HG02943 (cell line): ENCODE measurements at regions not wholly inside any gene's neighbourhood (a gene's known extent, or its start where the extent isn't known, plus 50 kb on each side); places are given as distances from the start of the nearest gene placed in this dataset.

Experiments used
- ATAC-seq: cut with Tn5 transposase; IDR thresholded peaks from one replicate; pipeline ENCODE4 v1.9.1; 2021; ENCODE audit warnings: mild to moderate bottlenecking, low read depth, moderate library complexity; ENCODE audit not compliant: unreplicated experiment

- no peak for ATAC-seq
Observed at GRCh38 chr12:77630790-77631445, 199.8 kb upstream of the NAV3 start.

GRCh38 chr12:77630344-77630743 lies 200.3 kb upstream of the NAV3 start:
- no peak for ATAC-seq

- ATAC-seq, result no peak
Observed at GRCh38 chr12:77629141-77629540, 201.6 kb upstream of the NAV3 start.

GRCh38 chr12:77625441-77625840 lies 205.3 kb upstream of the NAV3 start:
- no peak for ATAC-seq

- no peak for ATAC-seq
Observed at GRCh38 chr12:77619425-77619824, 211.3 kb upstream of the NAV3 start.

DNA sequence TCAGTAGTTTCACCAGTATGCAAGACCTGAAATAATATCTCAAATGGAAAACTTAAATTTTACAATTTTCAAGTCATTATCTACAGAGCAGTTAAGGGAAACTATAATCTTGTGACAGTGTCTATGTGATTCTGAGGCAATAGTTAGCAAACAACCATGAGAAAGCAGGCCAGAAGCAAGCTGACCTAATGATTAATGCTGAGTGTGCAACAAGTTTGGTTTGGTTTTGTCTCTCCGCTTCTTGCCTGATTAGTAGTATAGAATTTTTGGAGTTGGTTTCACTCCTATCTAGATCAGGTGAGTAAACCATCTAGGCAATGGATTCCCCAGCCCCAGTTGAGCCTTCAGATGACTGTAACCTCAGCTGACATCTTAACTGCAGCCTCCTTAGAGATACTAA lies 212.9 kb upstream of the NAV3 start:
- no peak for ATAC-seq

GRCh38 chr12:77615332-77615731 lies 215.4 kb upstream of the NAV3 start:
- no peak for ATAC-seq

GRCh38 chr12:77613411-77613810 lies 217.3 kb upstream of the NAV3 start:
- ATAC-seq, result no peak

GRCh38 chr12:77610446-77610845 lies 220.2 kb upstream of the NAV3 start:
- ATAC-seq, result no peak

DNA sequence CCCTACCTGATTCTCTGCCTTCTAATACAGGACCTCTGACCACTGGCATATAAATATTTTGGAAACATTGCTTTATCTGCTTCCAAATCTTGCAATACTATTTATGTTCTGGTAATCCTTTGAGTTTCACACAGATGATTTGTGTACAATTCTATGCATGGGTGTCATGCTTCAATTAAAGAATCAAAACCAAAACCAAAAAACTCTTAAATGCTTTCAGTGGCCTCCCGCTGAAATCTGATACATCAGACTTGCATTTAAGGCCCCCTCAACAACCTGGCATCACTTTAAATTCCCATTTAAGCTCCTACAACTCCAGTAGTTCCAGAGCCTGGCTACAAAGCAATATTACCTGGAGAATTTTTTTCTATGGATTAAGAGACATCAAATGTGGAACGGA lies 221.7 kb upstream of the NAV3 start:
- no peak for ATAC-seq

- no peak for ATAC-seq
Observed at GRCh38 chr12:77608271-77608824, 222.3 kb upstream of the NAV3 start.

DNA sequence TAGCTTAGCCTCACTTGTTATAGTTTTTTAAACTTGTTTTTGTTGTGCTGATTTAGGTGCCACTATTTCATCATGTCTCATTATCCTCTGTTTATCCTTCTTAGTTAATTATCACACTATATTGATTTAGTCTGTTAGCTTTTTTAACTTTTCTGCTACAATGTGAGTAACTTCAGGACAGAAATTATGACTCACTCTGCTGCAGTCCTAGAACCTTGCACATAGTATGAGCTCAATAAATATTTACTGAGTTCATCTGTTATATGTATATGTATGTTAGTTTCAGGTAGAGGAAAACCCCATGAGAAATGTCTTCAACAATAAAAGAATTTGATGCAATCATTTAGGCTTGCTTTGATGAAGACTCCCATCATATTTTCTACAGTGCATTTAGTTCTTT lies 224.3 kb upstream of the NAV3 start:
- ATAC-seq, result peak; percentile 53

DNA sequence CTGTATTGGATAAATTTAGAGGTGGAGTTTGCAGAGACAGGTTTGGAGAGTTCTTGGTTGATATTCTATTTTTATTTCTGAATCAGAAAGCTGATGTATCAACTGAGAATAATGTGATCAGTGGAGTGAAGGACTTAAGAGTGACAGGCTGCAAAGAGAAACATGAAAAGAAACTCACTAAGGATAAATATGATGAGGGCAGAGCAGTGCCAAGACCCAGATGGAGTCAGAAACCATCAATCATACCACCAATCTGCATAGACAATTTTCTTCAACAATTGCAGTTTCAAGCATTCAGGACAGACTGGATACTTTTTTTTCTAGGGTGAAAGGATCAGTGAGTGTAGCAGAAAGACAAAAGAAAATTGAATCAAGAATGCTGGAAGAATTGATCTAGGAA lies 226.7 kb upstream of the NAV3 start:
- no peak for ATAC-seq

DNA sequence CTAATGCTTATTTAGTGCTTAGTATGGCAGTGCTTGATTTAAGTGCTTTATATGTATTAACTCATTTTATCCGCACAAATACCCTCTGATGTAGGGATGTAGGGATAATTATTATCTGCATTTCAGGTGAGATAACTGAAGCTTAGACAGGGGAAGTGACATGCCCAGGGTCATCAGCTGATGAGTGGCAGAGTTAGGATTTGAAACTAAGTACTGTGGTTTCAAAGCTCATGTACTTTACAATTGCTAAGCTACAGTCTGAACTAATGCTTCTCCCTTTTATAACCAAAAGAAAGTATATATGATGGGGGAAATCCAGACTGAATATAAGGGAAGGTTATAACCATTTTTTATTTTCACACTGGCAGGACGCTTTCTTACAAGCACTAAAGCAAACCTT lies 229.6 kb upstream of the NAV3 start:
- ATAC-seq, result peak; percentile 46

DNA sequence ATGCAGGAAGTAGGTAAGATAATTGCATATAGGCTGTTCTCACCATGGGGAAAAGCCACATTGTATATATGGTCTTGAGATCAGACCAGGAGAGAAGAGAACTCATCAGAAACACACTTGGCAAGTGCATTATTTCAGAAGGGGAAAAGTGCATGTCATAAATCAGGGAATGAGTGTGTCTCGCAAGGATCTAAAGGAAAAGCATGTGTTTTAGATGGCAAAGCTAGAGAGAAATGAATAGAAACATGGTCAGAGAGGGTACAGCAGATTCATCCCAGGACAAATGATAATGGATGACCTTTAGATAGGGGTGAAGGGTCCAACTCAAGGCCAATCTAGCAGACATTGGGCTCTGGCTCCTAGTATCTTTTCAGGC lies 230.2 kb upstream of the NAV3 start:
- no peak for ATAC-seq

GRCh38 chr12:77599782-77600467 lies 230.8 kb upstream of the NAV3 start:
- peak; percentile 87 for ATAC-seq

GRCh38 chr12:77594366-77594765 lies 236.3 kb upstream of the NAV3 start:
- no peak for ATAC-seq

DNA sequence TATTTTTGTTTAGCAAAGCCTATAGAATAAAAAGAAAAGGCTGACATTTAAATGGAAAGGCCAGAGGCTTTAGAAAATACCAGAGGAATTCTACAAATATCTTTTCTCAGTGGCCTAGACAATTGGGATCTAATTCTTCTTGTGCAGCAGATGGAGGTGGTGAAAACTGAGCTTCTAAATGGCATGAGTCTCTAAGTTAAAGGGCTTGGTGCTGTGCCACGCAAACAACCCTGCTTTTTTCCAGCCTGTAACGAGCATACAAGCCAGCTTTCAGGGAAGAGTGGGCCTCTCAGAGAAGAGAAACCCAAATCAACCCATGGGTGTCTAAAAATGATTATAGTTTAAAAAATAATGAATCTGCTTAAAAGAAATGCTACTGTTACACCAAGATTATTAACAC lies 237.9 kb upstream of the NAV3 start:
- ATAC-seq, result no peak

- ATAC-seq, result no peak
Observed at GRCh38 chr12:77591959-77592743, 238.5 kb upstream of the NAV3 start.

GRCh38 chr12:77590306-77590705 lies 240.4 kb upstream of the NAV3 start:
- ATAC-seq, result no peak

DNA sequence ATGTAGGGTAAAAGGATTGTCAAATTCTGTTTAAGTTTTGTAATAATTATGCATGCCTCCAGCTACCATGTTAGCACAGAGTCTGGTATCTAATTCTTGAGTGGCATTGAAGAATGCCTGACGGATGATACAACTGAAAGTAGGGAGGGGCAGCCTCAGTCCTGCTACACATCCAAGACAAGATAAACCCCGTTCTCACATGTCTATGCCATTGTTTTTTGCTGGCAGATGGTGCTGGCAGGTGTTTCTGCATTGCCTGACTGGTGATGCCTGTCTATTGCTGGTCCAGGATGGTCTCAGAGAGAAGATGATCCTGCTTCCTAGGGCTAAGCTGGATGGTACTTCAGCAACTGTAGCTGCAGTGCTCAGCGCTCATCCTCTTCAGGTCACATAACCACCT lies 245.8 kb upstream of the NAV3 start:
- ATAC-seq, result no peak
